NCI-H2029 treated with DMSO at 0.1 percent for 48 hours (cell line): ENCODE measurements at regions not wholly inside any gene's neighbourhood (a gene's known extent, or its start where the extent isn't known, plus 50 kb on each side); places are given as distances from the start of the nearest gene placed in this dataset.

ENCODE experiments used
- DNase-seq: peaks from one replicate; lab custom pipeline; 2025; lab: John Stamatoyannopoulos, UW

DNA sequence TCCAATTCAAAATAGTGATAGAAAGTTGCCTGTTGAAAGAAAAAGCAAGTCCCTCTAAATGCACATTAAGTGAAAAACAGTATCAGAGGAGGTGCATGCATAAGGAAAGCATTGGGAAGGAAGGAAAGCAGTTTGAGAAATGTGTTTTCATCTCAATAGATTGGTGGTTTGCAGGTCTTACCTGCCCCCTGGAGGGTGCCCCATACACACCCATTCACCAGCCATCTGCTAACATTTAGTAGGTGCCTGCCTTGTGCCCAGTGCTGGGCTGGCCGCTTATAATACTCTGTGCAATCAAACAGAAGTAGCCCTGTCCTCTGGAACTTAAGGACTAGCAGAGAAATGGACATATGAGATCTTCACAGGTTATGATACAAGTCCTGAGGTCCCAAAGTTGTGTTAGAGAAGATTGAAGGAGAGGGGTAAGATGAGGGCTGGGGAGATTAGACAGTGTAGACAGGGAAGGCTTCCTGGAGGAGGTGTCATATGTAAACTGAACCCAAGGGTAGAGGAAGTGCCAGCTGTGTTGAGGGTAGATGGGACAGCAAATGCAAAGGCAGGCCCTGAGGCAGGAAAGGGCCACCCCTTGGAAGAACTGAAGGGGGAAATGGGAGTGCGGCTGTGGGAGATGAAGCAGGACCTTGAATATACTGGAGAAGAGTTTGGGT lies 184.2 kb downstream of the MN1 start:
- no peak for DNase-seq

DNA sequence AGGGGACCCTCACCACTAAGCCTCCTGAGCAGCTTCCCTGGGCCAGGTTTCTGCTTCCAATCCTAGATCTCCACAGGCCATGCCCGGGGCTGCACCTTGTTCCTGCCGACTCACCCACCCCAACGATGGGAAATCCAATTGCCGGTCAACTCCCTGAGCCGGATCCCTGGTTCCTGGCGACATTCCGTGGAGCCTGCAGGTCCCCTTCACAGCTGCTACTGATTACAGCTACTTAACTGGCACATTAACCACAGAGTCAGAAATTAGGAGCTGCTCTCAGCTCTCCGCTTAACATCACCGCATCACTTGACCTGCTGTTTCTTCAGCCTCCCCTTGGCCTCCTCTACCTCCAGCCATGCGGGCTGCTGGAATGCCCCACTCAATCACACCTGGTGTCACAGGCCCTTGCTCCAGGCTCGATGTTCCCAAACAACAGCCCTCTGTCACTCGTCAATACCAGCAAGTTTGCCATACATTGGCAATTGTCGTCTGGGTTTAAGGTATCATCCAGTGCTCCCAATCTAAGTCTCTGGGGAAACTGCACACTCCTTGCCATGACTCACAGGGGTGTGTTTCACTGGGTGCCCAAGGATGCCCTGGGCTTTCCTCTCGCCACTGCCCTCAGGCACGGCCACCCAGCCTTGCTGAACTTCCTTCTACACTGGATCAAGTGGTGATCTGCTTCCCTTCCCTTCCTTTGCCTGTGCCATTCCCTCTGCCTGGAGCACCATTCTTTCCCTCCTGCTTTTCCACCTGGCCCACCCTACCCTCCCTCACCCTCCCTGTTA lies 181.0 kb downstream of the MN1 start:
- DNase-seq: no peak

DNA sequence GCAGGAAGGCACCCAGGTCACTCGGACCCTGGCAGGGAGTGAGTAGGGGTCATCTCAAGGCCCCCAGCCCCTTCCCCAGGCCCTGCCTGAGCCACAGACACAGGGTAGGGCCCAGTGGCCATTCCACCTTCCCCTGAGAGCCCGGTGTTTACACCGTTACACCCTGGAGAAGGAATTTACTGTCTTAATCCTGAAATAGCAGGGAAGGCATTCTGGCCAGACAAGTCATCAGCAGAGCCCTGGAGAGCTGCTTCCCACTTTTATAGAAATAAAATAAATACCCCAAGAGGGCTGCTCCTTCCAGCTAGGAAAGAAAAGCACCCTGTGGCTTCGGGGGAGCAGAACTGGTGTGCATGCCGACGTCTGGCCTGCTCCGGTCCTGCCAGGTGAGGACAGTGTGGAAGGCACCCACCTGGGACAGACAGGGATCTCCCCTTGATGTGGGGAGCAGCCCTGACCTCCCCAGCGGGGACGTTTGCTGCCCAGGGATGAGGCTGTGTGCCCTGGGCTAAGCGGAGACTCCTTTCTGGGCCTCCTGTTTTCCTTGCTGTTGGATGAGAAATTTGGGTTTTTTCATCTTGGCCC lies 180.0 kb downstream of the MN1 start:
- DNase-seq: no peak

DNA sequence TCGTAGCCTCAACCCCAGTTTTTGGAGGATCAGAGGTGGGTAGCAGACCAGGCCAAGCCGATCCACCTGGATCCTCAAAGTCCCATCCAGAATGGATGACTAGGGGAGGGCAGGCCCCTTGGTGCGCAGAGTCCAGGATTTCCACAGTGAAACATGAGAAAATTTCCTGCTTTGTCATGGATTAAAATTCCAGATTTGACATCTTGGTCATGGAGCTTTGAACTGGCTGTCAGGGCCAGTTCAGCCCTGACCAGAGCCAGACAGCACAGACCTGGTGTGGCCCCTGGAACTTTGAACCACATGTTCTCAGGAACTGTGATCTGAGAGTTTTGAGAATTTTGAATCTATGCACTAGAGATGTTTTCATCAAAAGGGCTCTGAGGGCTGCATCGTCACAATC lies 177.5 kb downstream of the MN1 start:
- DNase-seq: no peak

DNA sequence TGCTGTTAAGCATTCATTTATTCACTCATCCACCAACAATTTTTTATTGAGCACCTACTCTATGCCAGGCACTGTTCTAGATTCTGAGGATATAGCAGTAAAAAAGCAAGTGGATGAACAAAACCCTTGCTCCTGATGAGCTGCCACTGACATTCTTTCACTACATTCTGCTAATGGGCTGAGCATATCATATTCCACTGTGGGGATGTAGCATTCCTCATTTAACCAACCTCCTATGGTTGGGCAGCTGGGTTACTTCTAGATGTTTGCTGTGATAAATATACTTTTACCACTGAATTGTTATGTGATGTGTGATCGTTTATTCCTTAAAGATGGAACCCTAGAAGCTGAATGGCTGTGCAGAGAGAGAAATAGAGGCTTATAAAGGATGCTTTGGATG lies 176.9 kb downstream of the MN1 start:
- DNase-seq: no peak

DNA sequence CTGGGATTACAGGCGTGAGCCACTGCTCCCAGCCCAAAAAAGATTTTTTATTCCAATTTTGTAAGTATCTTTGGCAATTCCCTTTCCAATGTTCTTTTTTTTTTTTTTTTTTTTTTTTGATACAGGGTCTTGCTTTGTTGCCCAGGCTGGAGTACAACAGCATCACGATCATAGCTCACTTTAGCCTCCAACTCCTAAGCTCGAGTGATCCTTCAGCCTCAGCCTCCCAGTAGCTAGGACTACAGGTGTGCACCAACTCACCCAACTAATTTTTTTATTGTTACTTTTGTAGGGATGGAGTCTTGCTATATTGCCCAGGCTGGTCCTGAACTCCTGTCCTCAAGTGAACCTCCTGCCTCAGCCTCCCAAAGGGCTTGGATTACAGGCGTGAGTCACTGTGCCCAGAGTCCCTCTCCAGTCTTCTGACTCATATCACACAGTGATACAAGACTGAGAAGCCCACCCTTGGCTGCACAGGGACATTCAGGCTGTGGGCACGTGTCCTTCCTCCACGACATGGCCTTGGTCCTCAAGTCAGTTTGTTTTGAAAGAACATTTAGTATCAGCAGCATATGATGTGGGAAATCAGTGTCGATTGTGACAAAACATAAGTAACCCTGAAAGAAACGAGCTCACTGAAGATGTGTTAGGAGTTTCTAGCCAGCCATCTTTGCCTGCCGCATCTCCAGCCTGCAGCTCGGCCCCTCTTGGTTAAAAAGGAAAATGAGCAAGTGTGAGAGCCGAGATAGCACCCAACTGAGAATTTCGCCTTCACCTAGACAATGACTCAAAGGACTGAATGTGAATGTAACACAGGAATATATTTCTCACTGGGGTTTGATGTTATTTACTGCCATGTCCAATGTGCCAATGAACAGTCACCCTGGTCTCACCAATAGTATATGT lies 175.5 kb downstream of the MN1 start:
- DNase-seq: no peak

DNA sequence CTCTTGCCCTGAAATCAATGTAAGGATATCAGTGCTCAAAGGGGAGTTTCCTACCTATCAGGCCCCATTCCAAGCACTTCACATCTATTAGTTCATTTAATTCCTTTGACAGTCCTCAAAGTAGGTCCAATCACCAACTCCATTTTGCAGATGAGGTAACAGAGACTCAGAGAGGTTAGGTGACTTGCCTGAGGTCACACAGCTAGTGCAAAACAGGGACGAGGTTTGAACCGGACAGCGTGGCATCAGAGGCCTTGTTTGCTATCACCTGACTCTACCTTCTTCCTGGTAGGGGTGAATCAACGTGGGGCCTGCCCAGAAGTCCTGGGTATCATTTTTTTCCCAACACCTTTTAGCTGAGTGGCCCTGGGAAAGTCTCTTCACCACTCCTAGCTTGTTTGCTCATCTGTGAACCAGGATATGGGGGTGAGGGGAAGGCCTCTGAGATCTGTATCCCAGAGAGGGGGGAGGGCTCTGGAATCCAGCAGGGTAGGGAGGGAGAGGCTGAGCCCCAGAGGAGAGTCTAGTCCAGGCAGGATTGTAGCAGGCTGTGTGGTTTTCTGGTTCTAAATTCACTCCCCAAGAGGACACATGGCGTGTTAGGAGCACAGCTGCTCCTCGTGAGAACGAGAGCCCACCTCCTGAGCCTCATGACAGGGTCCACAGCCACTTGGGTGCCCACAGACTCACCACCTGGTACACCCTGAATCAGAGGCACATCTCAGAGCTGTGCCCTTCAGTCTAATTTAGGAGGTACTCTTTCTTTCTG lies 174.7 kb downstream of the MN1 start:
- no peak for DNase-seq

DNA sequence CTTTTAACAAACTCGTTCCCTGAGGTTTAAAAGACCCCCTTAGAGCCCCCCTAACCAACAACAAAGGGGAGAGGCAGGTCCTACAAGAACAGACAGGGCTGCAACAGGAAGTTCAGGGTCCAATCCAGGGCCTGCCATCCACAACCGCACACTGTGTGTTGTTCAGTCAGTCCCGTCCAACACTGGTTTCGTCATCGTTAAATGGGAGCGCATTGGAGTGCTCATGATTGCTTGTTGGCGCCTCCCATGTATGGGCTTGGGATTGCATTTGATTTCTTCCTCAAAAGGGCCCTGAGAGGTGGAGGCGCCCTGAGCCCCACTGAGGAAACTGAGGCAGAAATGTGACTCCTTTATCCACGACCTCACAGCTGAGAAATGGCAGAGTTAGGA lies 174.1 kb downstream of the MN1 start:
- no peak for DNase-seq

DNA sequence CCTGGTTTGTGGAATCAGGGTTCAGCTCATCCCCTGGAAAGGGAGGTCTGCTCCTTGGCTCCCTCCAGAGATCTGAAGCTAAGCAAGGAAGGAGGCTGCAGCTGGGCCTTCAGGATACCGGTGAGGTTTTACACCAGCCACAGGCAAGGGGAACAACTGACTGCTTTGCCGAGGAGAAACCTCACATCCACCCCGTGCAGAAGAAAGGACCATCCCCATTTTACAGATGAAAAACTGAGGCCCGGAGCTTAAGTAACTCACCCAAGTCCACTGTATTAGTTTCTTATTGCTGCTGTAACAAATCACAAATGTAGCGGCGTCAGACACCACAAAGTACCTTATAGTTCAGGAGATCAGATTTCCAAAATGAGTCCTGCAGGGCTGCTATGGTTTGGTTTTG lies 173.7 kb downstream of the MN1 start:
- DNase-seq: no peak

DNA sequence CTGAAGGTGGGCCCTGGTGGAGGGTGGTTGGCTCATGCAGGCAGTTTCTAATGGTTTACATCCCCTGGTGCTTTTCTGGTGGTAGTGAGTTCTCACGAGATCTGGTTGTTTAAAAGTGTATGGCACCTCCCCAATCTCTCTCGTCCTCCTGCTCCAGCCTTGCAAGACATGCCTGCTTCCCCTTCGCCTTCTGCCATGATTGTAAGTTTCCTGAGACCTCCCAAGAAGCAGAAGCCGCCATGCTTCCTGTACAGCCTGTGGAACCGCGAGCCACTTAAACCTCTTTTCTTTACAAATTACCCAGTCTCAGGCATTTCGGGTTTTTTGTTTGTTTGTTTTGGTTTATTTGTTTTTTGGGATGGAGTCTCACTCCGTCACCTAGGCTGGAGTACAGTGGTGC lies 173.2 kb downstream of the MN1 start:
- DNase-seq: no peak

DNA sequence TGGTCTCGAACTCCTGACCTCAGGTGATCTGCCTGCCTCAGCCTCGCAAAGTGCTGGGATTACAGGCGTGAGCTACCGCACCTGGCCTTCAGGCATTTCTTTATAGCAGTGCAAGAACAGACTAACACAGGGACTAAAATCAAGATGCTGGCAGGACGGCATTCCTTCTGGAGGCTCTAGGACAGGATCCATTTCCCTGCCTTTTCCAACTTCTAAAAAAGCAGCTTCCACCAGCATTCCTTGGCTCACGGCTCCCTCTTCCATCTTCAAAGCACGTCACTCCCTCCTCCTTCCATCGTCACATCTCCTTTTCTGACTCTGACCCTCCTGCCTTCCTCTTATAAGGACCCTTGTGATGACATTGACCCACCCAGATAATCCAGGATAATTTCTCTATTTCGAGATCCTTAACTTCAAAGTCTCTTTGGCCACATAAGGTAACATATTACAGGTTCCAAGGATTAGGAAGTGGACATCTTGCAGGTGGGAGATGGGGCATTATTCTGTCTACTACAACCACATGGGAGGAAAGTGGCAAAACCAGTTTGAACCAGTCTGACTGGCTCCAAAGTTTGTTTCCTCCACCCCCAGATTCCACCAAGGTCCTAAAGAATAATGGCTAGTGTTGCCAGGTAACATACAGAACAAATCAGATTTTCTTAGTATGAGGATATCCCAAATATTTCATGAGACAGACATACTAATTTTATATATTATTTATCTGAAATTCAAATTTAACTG lies 172.5 kb downstream of the MN1 start:
- no peak for DNase-seq

DNA sequence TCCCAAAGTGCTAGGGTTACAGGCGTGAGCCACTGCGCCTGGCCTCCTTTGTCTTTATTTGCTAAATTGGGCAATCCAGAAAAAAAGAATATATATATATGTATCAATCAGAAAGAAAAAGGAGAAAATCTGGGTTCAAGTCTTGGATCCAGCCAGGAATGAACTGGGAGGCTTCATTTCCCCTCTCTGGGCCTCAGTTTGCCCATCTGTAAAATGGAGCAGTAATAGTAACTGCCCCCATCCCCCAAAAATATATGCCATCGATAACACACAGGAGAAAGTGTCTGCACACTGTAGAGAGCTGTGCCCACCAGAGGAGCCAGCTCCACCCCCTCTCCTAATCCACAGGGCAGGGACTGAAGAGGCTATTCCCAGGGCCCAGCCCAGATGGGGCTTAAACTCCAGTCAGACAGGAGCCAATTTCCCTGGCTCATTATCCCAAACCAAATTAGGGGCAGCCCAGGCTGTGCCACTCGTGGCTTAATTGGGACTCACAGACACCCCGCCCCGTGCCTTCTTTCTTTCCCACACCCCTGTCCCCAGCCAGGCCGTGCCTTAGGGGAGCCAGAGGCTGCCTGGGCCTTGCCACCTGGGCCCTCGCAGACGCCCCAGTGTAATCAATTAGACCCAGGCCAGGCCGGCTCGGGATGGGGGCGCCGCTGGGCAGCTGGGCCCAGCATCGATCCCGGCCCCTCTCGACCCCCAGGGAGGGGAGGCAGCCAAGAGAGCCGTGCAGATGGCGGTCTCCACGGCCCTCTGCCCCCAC lies 171.5 kb downstream of the MN1 start:
- DNase-seq: no peak

DNA sequence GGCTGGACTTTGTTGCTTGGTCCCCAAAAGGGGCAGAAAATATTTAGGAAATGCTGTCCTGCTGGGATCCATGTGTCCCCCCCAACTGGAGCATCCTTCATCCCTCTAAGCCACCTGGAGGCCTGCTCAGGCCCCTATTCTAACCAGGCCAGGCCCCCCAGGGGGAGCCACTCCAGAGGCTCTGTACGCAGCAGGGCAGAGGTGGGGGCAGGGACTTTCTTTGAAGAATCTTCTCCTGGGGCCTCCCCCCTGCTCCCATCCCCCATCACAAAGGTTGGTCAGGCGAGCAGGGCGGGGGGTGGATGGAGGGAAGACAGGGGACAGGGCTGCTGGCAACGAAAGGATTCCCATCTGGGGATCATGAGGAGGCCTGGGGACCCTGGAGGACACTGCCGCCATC lies 170.8 kb downstream of the MN1 start:
- no peak for DNase-seq

DNA sequence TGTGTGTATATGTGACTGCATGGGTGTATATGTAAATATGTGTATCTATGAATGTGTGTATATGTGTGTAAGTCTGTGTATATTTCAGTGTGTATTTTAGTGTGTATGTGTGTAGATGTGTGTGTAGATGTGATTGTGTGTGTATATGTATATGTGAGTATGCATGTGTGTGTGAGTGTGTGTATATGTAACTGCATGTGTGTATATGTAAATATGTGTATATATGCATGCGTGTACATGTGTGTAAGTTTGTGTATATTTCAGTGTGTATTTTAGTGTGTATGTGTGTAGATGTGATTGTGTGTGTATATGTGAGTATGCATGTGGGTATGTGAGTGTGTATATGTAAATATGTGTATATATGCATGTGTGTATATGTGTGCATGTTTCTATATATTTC lies 169.9 kb downstream of the MN1 start:
- DNase-seq: no peak

DNA sequence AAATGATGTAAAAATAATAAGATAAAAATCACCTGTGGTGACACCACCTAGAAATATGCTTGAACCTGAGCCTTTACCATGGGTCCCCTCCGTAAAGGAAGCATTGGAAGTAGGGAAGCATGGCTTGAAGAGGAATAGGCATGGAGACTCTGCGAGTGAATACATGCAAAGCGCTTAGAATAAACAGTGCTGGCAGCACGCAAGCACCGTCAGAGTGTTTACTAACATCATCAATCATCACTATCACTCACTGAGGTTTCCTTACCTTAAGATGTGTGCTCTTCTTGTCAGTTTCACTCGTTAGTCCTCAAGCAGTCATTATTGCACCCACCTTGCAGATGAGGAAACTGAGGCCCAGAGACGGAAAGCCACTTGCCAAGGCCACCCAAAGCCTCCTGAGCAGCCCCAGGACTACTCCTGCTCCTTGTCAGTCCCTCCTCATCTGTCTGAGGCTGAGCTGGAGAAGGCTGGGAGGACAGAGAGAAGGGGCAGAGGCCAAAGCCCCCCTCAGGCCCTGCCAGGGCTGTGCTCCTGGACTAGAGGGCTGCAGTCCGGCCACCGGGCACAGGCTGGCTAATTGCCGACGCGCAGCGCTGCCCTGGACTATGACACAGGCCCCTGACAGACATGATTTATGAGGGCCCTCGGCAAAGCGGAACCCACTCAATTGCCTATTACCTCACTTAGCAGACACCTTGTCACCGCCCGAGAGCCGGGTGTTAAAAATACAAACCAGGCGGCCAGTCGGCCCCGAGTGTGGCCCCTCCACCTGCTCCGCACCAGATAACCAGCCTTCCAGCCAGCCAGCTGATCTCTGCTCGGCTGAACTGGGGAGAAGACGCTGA lies 168.9 kb downstream of the MN1 start:
- DNase-seq: no peak

DNA sequence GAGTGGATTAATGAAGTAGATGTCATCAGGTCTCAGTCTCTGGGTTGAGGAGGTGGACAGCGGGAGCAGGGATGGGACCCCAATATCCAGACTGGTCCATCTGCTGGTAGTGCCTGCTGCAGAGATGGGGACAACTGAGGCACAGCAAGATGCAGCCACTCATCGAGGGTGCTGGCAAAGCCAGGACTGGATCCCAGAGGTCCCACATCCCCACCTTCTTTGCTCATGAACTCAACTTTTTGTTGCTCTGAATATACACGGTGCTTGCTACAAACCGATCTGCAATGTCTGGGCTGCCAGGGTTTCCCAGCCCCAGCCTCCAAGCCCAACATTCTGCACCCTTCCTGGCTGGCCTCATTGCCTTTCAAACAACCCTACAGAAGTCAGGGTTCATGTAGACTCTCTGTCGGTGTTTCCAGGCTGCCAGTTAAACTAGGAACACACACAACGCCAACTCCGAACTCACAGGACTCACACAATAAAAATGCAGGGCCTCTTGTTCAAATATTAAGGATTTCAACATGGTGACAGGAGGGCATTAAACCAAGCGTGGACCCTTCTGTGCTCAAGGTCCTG lies 168.2 kb downstream of the MN1 start:
- no peak for DNase-seq

DNA sequence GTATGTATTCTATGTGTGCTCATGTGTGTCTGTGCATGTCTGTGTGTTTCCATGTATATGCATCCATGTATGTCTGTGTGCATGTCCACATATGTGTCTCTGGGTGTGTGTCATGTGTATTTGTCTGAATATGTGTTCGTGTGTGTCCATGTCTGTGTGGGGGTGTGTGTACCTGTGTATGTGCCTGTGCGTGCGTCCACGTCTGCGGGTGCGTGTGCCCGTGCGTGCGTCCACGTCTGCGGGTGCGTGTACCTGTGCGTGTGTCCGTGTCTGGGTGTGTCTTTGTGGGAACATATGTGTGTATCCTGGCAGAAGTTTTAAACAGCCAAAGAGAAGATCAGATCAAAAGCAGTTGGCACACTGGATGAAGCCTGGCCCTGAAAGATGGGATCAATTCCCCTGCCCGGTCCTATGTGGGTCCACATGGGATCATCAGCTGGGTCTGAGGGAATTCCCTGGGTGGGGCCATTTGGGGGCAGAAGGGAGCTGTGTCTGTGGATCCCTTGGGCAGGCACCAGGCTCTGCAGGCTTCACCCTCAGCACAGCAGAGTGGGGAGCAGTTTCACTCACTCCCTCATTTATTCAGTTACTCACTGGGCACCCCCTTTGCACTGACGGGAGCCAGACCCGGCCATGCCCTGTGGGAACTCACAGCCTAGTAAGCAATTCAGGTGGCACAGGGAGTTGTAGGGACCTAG lies 167.4 kb downstream of the MN1 start:
- no peak for DNase-seq

DNA sequence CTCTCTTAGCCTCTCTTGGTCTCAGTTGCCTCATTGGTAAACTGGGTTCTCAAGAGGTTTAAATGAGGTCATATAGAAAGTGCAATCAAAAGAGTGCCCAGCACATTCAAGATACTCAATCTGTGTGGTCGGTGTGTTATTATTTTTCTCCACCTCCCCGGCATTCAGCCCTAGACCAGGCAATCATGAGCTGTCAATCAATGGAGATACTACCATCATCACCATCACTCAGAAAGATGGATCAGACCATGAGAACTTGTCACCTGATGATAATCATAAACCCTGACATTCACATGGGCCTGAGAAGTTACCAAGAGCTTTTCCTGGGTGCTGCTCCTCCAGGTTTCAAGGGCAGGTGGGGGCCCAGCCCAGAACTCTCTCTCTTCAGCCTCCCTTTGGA lies 166.1 kb downstream of the MN1 start:
- no peak for DNase-seq
